ENCODE measurements at regions not wholly inside any gene's neighbourhood (a gene's known extent, or its start where the extent isn't known, plus 50 kb on each side); places are given as distances from the start of the nearest gene placed in this dataset.

GRCh38 chr3:23711916-23712494, 93.8 kb upstream of the UBE2E1 start:
- TF ChIP-seq CTCF (IDR thresholded peaks at IDR 0.05; ENCODE audit: insufficient read depth, low read length): no peak
- no peak overlapping the region for H3K4me3 ChIP-seq (ENCODE audit: low read depth, low read length)
- DNase-seq (ENCODE audit: low read depth): no peak

GRCh38 chr3:23712656-23713559, 92.8 kb upstream of the UBE2E1 start:
- DNase-seq (ENCODE audit: low read depth): peak; percentile 90
- no peak for TF ChIP-seq CTCF (IDR thresholded peaks at IDR 0.05; ENCODE audit: insufficient read depth, low read length)
- peak overlapping the region; percentile 15 for H3K4me3 ChIP-seq (ENCODE audit: low read depth, low read length)

- peak; percentile 20 for DNase-seq (ENCODE audit: low read depth)
- no peak for TF ChIP-seq CTCF (IDR thresholded peaks at IDR 0.05; ENCODE audit: insufficient read depth, low read length)
- no peak overlapping the region for H3K4me3 ChIP-seq (ENCODE audit: low read depth, low read length)
Observed at GRCh38 chr3:23713641-23714040, 92.1 kb upstream of the UBE2E1 start.

- no peak overlapping the region for H3K4me3 ChIP-seq (ENCODE audit: low read depth, low read length)
- no peak for DNase-seq (ENCODE audit: low read depth)
- TF ChIP-seq CTCF (IDR thresholded peaks at IDR 0.05; ENCODE audit: insufficient read depth, low read length): no peak
Observed at GRCh38 chr3:23720059-23720458, 85.7 kb upstream of the UBE2E1 start.

GRCh38 chr3:23720885-23721284, 84.9 kb upstream of the UBE2E1 start:
- DNase-seq (ENCODE audit: low read depth): peak; percentile 23
- no peak overlapping the region for H3K4me3 ChIP-seq (ENCODE audit: low read depth, low read length)
- no peak for TF ChIP-seq CTCF (IDR thresholded peaks at IDR 0.05; ENCODE audit: insufficient read depth, low read length)

GRCh38 chr3:23723141-23723540, 82.6 kb upstream of the UBE2E1 start:
- no peak overlapping the region for H3K4me3 ChIP-seq (ENCODE audit: low read depth, low read length)
- no peak for TF ChIP-seq CTCF (IDR thresholded peaks at IDR 0.05; ENCODE audit: insufficient read depth, low read length)
- DNase-seq (ENCODE audit: low read depth): no peak
